IMR-90 (cell line): ENCODE measurements at regions not wholly inside any gene's neighbourhood (a gene's known extent, or its start where the extent isn't known, plus 50 kb on each side); places are given as distances from the start of the nearest gene placed in this dataset.

ENCODE experiments used
- ATAC-seq: fragments of 200-7000 bp; cut with Tn5 transposase; 2 replicates; pipeline ENCODE4 v1.9.1; 2020; ENCODE audit warnings: low read depth, mild to moderate bottlenecking, moderate library complexity
- BruUV-seq: library from RNA; stranded (reverse); fragments of 400-500 nt; replicated peaks from 2 replicates; lab custom pipeline; 2021; lab: Mats Ljungman, UMichigan
- CTCF ChIA-PET: fragments of 300-600 bp; formaldehyde crosslinking; extraction: SDS; loops from one replicate; lab custom pipeline; 2021; ENCODE audit warnings: antibody characterized with exemption; lab: Yijun Ruan, JAX
- POLR2A ChIA-PET: fragments of 300-600 bp; sonication (Branson Sonifier 250); formaldehyde crosslinking; loops from one replicate; lab custom pipeline; 2022; ENCODE audit warnings: antibody characterized with exemption; ENCODE audit not compliant: unreplicated experiment; lab: Charles Lee
- DNase-seq: peaks from one replicate; pipeline ENCODE4 v3.0.0; 2013
- H2AFZ ChIP-seq: replicated peaks from 2 replicates; pipeline ENCODE3; 2013; ENCODE audit warnings: low read length, mild to moderate bottlenecking; ENCODE audit not compliant: poor library complexity
- H2AK5ac ChIP-seq: 2 replicates; pipeline ENCODE4 v1.6.1; 2013; ENCODE audit warnings: low read depth, low read length, inconsistent platforms
- H2AK9ac ChIP-seq: replicated peaks from 2 replicates; pipeline ENCODE3; 2013; ENCODE audit warnings: mild to moderate bottlenecking, low read depth, low read length, moderate library complexity; ENCODE audit not compliant: poor library complexity
- H2BK120ac ChIP-seq: 2 replicates; pipeline ENCODE4 v1.6.1; 2013; ENCODE audit warnings: low read depth, low read length, inconsistent platforms
- H2BK15ac ChIP-seq: 3 replicates; pipeline ENCODE4 v1.6.1; 2013; ENCODE audit warnings: low read depth, low read length, inconsistent platforms
- H2BK20ac ChIP-seq: 2 replicates; pipeline ENCODE4 v1.6.1; 2013; ENCODE audit warnings: low read depth, mild to moderate bottlenecking, inconsistent platforms, low read length, moderate library complexity
- H2BK5ac ChIP-seq: 2 replicates; pipeline ENCODE4 v1.6.1; 2013; ENCODE audit warnings: mild to moderate bottlenecking, low read depth, low read length, inconsistent platforms; ENCODE audit not compliant: poor library complexity, severe bottlenecking
- H3K14ac ChIP-seq: replicated peaks from 2 replicates; pipeline ENCODE4 v1.6.1; 2013; ENCODE audit warnings: low read depth, low read length, inconsistent platforms
- H3K18ac ChIP-seq: 2 replicates; pipeline ENCODE4 v1.6.1; 2013; ENCODE audit warnings: low read depth, low read length, control low read depth
- H3K23ac ChIP-seq: 2 replicates; pipeline ENCODE4 v1.6.1; 2013; ENCODE audit warnings: low read depth, low read length, inconsistent platforms
- H3K27ac ChIP-seq: 2 replicates; pipeline ENCODE4 v1.5.1; 2013; ENCODE audit warnings: mild to moderate bottlenecking, control low read depth, low read length; ENCODE audit not compliant: insufficient read depth
- H3K27me3 ChIP-seq: 2 replicates; pipeline ENCODE4 v1.6.1; 2013; ENCODE audit warnings: low read length; ENCODE audit not compliant: control insufficient read depth, insufficient read depth
- H3K36me3 ChIP-seq: 2 replicates; pipeline ENCODE4 v1.6.1; 2013; ENCODE audit warnings: low read length, mixed read lengths; ENCODE audit not compliant: control insufficient read depth, insufficient read depth
- H3K4ac ChIP-seq: 2 replicates; pipeline ENCODE4 v1.6.1; 2013; ENCODE audit warnings: low read depth, low read length, inconsistent platforms
- H3K4me1 ChIP-seq: 2 replicates; pipeline ENCODE4 v1.6.1; 2013; ENCODE audit warnings: low read length, mixed read lengths; ENCODE audit not compliant: control insufficient read depth, insufficient read depth
- H3K4me2 ChIP-seq: 2 replicates; pipeline ENCODE4 v1.6.1; 2013; ENCODE audit warnings: low read depth, mild to moderate bottlenecking, control low read depth, low read length, moderate library complexity
- H3K4me3 ChIP-seq: 2 replicates; pipeline ENCODE4 v1.5.1; 2013; ENCODE audit warnings: low read depth, mild to moderate bottlenecking, control low read depth, low read length, moderate library complexity; ENCODE audit not compliant: insufficient read depth
- H3K56ac ChIP-seq: 2 replicates; pipeline ENCODE4 v1.6.1; 2013; ENCODE audit warnings: low read length, inconsistent platforms; ENCODE audit not compliant: insufficient read depth; ENCODE audit errors: extremely low read depth
- H3K79me1 ChIP-seq, 2 experiments: 2 replicates each; pipeline ENCODE4 v1.6.1; 2013; ENCODE audit warnings: low read length in 2 of 2, inconsistent platforms in 1 of 2, low read depth in 1 of 2
- H3K9ac ChIP-seq: 2 replicates; pipeline ENCODE4 v1.6.1; 2013; ENCODE audit warnings: low read depth, low read length, control low read depth
- H3K9me1 ChIP-seq: 2 replicates; pipeline ENCODE4 v1.6.1; 2013; ENCODE audit warnings: low read length, inconsistent platforms; ENCODE audit not compliant: insufficient read depth
- H3K9me3 ChIP-seq: 2 replicates; pipeline ENCODE4 v1.6.1; 2013; ENCODE audit warnings: low read length; ENCODE audit not compliant: control insufficient read depth, insufficient read depth
- H4K20me1 ChIP-seq: 2 replicates; pipeline ENCODE4 v1.6.1; 2013; ENCODE audit warnings: low read length, inconsistent platforms; ENCODE audit not compliant: insufficient read depth
- H4K5ac ChIP-seq: 2 replicates; pipeline ENCODE4 v1.6.1; 2013; ENCODE audit warnings: mild to moderate bottlenecking, low read depth, low read length, control low read depth
- H4K8ac ChIP-seq, 2 experiments: 2 replicates each; pipeline ENCODE4 v1.6.1; 2013; ENCODE audit warnings: low read depth in 2 of 2, low read length in 2 of 2, control low read depth in 1 of 2, inconsistent platforms in 1 of 2
- H4K91ac ChIP-seq: 2 replicates; pipeline ENCODE4 v1.6.1; 2013; ENCODE audit warnings: low read depth, low read length, inconsistent platforms; ENCODE audit not compliant: insufficient read depth
- BHLHE40 ChIP-seq: fragments of 150-350 bp; IDR thresholded peaks from 2 replicates; pipeline ENCODE4 v1.6.1; 2016; ENCODE audit warnings: mild to moderate bottlenecking, low read depth, low read length
- CHD1 ChIP-seq: IDR thresholded peaks from 2 replicates; pipeline ENCODE4 v1.6.1; 2012; ENCODE audit warnings: low read depth, low read length, improper control_type of control experiment
- CTCF ChIP-seq: conservative IDR thresholded peaks from 2 replicates; pipeline ENCODE4 v1.5.1; 2012; ENCODE audit warnings: mild to moderate bottlenecking, low read depth, low read length, improper control_type of control experiment
- ELK1 ChIP-seq: fragments of 150-350 bp; IDR thresholded peaks from 2 replicates; pipeline ENCODE4 v1.6.1; 2016; ENCODE audit warnings: low read depth, mild to moderate bottlenecking, low read length, moderate library complexity, borderline replicate concordance
- MAZ ChIP-seq: IDR thresholded peaks from 2 replicates; pipeline ENCODE4 v1.6.1; 2012; ENCODE audit warnings: low read depth, mild to moderate bottlenecking, low read length, improper control_type of control experiment, moderate library complexity, borderline replicate concordance
- NFE2L2 ChIP-seq: fragments of 150-350 bp; IDR thresholded peaks from 2 replicates; pipeline ENCODE4 v1.6.1; 2016; ENCODE audit warnings: low read depth, mild to moderate bottlenecking, low read length
- POLR2A ChIP-seq: IDR thresholded peaks from 2 replicates; pipeline ENCODE4 v1.6.1; 2012; ENCODE audit warnings: mild to moderate bottlenecking, low read depth, low read length
- RFX5 ChIP-seq: IDR thresholded peaks from 2 replicates; pipeline ENCODE4 v1.8.0; 2012; ENCODE audit warnings: low read depth, mild to moderate bottlenecking, low read length, moderate library complexity
- WGBS, 2 experiments: methylation state at CpG; one replicate each; pipeline versions ENCODE4 v1.1.5 to v1.1.7; 2013; ENCODE audit warnings: missing lambda C conversion rate in 2 of 2; ENCODE audit not compliant: insufficient read length in 1 of 2; ENCODE audit errors: extremely low coverage in 2 of 2; 5-methylcytosine and 5-hydroxymethylcytosine counted together
- dilution Hi-C: fragments of 300-500 bp; cut with HindIII; formaldehyde crosslinking; loops from one replicate; pipeline ENCODE4 v1.14.3; 2018; ENCODE audit warnings: low sequenced_read_pairs; ENCODE audit not compliant: unreplicated experiment
- in situ Hi-C: fragments of 300-500 bp; cut with MboI; formaldehyde crosslinking; loops from 3 replicates; pipeline ENCODE4 v1.14.3; 2019; ENCODE audit warnings: low sequenced_read_pairs, inconsistent platforms, mixed read lengths
- intact Hi-C: fragments of 100-400 bp; cut with micrococcal nuclease; formaldehyde crosslinking; loops from 2 replicates; pipeline ENCODE4 v1.10.0; 2022
- TF ChIP-seq, protein P1 (sequence below): fragments of 150-350 bp; IDR thresholded peaks from 2 replicates; pipeline ENCODE4 v1.6.1; 2017; ENCODE audit warnings: mild to moderate bottlenecking, antibody characterized with exemption, low read length, low read depth

- Histone ChIP-seq H3K36me3 (no peaks in the 10 kb centered on the region), H3K18ac (no peak overlapping the region), H3K14ac (no peak overlapping the region), H3K9me3 (no peaks in the 10 kb centered on the region; the same call in 1 of the 2 replicates), H3K4me1 (no peaks in the 10 kb centered on the region), H3K9ac (no peak overlapping the region), H3K4me3 (no peak overlapping the region), H2AK5ac (no peak overlapping the region), H3K27me3 (no peaks in the 10 kb centered on the region), H3K4ac (no peak overlapping the region), H2AK9ac (no peak overlapping the region), H3K79me1 (no peaks in the 10 kb centered on the region), H3K27ac (no peak overlapping the region), H4K5ac (no peak overlapping the region), H2BK5ac (no peak overlapping the region), H2BK20ac (no peak overlapping the region), H4K20me1 (no peaks in the 10 kb centered on the region), H4K91ac (no peak overlapping the region), H3K56ac (no peak overlapping the region), H4K8ac (no peak overlapping the region), H2BK15ac (no peak overlapping the region), H2AFZ (no peak overlapping the region), H3K9me1 (no peaks in the 10 kb centered on the region), H2BK120ac (no peak overlapping the region), H3K4me2 (no peak overlapping the region), H3K23ac (no peak overlapping the region)
- no peak for DNase-seq
- in situ Hi-C loops: no loop called here
- BruUV-seq: no TSS peak
- no peak for ATAC-seq
- no CpG with 5 or more reads among the region's 4 CpGs for WGBS, 2 experiments
- intact Hi-C loops: no loop called here
- POLR2A ChIA-PET: no interaction called here
- CTCF ChIA-PET: no interaction called here
- dilution Hi-C loops: no loop called here
- TF ChIP-seq POLR2A (no peak), CTCF (no peak), BHLHE40 (no peak), CHD1 (no peak), ELK1 (no peak), RFX5 (no peak), NFE2L2 (no peak), MAZ (no peak)
- TF ChIP-seq, protein P1, sequence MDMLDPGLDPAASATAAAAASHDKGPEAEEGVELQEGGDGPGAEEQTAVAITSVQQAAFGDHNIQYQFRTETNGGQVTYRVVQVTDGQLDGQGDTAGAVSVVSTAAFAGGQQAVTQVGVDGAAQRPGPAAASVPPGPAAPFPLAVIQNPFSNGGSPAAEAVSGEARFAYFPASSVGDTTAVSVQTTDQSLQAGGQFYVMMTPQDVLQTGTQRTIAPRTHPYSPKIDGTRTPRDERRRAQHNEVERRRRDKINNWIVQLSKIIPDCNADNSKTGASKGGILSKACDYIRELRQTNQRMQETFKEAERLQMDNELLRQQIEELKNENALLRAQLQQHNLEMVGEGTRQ: no peak
Measured at GRCh38 chr1:188261849-188262248, 1433.1 kb downstream of the PLA2G4A start.
